Fibroblast of skin of scalp (primary cell): ENCODE measurements at regions not wholly inside any gene's neighbourhood (a gene's known extent, or its start where the extent isn't known, plus 50 kb on each side); places are given as distances from the start of the nearest gene placed in this dataset.
A peak's percentile ranks its signal among the peaks of the same experiment; 100 is the strongest.
"Not testable (repeated sequence)": the region's sequence is repeated elsewhere in the genome, so short reads cannot be mapped to it uniquely, and the experiment has no call there.

ENCODE experiments used
- DNase-seq: peaks from one replicate; pipeline ENCODE4 v3.0.0-alpha.2; 2013

DNA sequence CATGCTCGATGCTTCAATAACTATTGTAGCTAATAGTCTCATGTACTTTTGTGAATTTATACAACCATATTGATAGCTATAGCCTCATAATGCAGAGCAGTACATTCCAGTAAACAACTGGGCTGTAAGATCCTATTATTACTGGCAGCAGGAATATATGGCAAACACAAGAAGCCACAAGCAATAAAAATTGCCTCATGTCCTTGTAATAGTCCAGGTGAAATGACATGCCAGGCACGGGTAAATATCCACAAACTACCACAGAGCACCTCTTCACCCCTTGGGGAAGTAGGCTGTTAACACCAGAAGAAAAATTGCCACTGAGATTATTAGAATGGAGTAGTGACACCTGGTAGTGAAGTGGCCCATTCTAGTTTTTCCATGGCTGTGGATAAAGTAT lies 158.3 kb downstream of the MTX2 start:
- DNase-seq: no peak

DNA sequence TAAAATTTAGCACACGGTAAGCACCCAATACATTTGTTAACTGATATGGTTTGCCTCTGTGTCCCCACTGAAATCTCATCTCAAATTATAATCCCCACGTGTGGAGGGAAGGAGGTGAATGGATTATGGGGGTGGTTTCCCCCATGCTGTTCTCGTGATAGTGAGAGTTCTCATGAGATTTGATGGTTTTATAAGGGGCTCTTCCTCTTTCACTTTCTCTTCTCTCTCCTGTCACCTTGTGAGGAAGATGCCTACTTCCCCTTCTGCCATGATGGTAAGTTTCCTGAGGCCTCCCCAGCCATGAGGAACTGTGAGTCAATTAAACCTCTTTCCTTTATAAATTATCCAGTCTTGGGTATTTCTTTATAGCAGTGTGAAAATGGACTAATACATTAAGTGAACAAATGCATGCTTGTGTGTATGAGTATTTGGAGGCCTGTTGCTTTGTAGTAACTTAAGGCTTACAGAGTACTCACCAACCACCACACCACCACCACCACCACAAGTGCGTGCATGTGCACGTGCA lies 159.8 kb downstream of the MTX2 start:
- not testable (repeated sequence) for DNase-seq

DNA sequence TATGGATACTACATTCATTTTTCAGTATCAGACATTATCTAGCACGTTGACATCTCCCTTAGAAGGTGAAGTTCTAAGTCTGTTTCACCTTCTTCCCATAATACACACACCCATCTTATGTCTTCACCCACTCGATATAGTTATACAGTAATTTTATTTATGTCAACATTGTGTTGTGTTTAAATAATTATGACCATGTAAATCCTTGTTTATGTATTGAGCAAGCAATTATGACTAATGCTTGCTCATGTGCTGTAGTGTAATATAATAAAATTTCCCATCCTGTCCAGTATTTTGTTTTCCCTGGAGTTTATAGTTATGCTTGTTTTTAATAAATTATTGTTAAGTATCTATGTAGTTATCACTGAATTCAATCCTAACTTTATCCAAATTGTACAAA lies 163.2 kb downstream of the MTX2 start:
- no peak for DNase-seq

DNA sequence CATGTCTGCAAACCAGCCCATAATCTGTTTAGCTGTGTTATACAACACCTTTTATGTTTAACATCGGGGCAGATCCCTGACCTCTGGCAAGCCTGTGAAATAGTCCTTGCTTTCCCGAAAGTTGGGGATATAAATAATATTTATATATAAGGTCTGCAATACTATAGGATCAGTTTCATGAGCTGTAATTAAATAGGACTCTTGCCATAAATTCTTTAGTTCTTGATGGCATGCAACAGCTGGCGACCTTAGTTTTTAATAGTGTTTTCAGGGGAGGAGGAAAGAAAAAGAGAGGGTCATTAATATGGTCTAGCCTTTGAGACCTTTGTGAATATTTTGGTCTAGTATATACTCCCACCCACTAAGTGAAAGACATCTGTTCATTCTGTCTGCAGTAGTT lies 166.5 kb downstream of the MTX2 start:
- no peak for DNase-seq

DNA sequence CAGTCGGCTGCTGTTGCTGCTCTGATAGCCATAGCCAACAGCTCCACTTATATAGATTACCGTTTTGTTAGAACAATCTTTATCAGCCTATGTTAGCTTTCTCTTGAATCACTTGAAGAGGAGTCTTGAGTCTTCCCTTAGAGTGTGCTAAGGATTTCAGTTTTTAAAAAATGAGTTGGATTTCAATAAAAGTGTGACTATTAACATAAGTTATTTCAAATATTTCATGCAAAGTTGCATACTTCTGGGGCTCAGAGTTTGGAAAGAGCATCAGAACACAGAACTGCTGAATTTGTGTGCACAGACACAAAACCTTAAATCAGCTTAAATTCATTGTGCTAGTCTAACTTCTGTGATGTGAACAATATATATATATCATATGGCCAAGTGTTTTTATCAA lies 174.7 kb downstream of the MTX2 start:
- peak; percentile 58 for DNase-seq

DNA sequence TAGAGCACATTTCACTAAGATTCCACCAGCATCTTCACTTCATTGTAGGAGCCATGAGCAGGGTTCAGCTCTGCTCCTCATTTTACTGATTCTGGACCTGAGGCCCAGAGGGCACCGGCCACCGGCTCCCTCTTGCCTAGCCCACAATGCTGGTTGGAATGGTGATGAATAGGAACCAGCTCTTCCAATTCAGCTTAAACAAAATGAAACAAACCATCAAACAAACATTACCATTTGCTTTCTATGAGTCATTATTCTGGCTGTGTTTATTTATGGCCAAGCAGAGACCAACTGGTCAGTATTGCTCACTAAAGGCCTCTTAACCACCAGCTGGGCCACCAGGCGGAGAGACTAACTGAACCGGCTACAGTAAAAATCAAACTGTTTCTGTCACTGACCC lies 176.7 kb downstream of the MTX2 start:
- DNase-seq: peak; percentile 49

DNA sequence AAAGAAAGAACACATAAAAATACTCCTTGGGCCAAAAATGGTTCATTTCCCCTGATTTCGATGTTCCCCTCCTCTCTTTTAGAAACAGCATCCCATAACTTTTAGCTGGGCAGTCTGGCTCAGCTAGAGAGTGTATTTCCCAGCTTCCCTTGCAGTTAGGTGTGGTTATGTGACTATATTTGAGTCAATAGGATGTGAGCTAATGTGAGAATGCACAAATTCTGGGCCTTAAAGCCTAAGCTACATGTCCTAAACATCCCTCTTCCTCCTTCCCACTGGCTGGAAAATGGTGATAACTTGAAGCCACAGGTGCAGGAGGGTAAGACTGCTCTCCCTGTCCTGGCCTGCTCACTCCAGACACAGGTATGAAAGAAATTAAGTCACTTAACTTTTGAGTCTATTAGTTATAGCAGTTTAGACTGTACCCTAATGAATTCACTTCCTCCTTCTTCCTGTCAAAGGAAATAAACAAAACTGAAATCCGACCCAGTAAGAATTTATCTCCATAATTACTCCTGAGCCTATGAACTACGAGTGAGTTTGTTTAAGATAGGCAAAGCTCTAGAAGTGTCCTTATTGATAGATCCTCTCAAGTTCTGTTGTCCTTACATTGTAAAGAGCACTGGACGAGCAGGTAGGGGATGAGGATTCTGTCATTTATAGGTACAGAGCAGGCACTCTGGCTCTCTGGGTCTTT lies 177.6 kb downstream of the MTX2 start:
- no peak for DNase-seq

DNA sequence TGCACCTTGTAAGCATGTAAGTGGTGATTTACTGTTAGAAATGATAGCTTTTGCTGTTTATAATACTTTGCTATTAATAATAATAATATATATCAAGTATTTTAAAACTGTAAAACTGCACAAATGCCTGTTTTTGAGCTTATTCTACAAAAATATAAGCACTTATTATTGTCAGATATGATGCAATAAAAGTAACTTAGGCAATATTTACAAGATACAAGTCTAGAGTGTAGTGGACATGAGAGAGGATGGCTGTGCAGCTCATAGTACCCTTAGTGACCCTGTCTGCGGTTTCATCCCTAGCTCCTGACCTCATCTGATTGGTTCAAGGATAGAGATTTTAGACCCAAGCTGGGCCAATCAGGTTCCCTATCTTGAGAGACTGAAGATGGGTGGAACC lies 178.4 kb downstream of the MTX2 start:
- no peak for DNase-seq

DNA sequence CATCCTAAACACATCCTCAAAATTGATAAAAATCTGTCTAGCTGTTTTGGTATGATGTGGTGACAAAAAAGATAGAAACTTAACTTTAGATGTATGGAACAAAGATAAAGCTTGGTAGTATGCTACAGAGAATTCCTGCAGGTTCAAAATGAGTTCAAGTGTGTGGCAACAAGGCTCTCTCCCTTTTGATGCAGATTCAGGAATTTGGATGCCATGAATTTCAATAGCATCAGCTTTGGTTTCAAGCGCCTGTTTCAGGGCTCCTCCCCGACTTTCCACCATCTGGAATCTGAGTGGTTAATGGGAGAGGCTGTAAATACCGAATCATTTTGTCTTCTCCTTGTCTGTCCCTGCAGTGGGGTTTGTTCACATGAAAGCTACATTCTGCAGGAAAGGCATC lies 180.6 kb downstream of the MTX2 start:
- DNase-seq: peak; percentile 51

DNA sequence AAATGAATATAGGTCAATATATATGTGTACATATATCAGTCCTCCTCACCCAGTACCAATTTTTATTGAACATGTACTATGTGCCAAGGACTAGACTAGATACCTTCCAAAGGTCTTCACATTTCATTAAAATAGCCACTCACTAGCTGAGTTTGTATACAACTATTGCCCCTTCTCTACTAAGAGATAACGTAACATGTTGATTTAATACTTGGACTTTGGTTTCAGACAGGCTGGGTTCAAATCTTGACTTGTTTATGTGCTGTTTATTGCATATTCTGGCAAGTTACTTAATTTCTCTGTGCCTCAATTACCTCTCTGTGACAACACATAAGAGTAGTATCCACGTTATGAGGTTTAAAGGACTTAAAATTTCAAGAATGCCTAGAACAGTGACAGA lies 184.5 kb downstream of the MTX2 start:
- no peak for DNase-seq

DNA sequence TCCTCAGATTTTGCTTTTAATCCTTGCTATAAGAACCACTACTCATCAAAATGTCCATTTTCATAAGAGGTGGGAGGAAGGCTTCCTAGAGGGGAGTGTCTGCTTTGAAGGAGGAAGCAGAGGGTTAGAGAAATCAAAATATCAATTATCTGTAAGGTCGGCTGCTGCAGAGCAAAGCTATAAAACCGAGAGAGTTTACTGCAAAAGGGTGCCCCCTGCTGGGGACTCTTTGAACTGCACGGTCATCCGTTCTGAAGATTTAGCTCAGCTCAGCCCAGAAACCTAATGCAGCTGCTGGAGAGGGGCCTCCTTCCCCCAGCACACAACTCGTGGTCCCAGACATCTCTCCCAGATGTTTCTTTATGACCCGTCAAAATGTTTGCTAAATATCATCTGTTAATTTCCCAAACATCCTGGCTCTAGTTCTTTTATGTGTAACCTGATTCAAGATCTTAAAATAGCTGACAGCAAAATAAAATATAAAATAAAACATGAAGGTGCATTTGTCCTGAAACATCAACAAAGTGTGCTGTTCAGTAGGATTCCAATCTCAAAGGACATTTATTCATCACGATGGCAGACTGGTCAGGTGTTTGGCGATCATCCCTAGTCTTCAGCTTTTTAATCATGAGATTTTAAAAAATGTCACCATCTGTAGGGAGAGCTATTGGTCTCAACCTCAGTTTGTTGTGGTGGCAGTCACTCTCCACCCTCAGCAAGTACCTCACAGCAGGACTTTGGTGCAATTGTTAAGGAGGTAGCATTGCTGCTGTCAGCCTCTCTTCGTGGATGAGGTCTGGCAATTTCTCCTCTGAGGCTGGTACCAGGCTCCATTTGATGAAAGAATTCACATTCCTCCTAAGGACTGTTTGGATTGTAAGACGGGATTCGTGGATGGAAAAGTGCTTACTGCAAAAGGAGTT lies 185.9 kb downstream of the MTX2 start:
- DNase-seq: peak; percentile 75

DNA sequence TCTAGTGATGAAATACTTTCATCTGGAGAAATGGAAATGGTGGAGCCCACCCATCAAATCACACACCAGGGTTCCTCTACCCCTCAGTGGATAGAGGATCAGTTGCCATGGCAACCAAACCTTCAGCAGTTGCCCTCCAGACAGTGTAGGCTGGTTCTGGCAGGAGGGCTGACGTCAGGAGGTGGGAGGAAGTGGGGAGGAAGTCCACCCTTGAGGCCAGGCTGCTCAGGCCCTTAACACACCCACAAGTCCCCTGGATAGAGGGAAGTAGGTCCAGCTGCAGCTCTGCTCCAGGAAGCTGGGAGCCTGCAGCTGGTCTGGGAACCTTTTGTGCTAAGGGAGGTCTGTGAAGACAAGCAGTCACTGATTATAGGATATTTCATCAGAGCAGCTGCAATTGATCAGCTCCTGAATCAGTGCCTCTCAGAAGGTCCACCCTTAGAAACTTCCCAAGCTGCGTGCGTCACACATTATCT lies 186.6 kb downstream of the MTX2 start:
- DNase-seq: peak; percentile 89

DNA sequence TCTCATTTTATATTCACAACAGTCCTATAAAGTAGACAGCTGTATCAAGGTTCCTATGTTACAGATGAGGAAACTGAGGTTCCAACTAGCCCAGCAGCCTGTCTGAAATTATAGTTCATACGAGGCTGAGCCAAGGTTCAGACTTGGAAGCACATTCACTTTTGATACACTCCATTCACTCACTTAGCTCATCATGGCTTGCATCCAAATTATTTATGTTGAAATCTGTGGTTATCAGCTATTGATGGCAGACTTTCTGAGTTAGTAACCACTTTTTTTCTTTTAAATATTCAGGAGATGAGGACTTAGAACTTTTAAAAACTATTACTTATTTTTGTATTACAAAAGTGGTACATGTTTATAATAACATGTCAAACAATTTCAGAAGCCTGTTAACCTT lies 188.2 kb downstream of the MTX2 start:
- DNase-seq: peak; percentile 49

DNA sequence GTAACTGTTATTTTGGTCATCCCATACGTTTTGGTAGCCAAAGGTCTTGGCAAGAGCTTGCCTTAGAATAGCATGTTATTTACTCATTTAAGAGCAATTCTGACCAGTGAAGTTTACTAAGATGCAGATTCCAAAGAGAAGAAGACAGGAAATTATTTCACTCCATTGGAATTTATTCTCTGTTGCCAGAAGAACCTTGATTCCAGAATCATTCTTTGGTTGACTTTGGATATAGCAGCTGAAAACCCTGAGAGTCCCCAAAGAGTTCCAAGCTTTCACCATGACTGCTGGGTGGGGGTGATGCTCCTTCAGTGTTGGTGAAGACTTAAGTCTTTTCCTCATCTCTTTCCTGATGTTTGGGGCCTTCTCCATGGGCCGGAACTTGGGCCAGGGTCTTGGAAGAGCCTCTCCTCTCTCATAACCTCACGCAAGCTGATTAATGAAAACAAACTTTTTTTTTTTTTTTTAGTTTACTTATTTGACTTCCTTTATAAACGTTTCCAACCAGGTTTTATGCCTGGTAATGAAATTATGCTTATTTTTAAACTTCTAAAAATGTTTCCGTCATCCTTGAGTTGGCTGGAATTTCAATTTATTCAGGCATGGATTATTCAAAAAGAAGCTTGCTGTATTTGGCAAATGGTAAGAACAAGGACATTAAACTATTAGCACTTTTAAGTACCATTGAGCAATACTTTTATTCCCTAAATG lies 192.0 kb downstream of the MTX2 start:
- peak; percentile 88 for DNase-seq

DNA sequence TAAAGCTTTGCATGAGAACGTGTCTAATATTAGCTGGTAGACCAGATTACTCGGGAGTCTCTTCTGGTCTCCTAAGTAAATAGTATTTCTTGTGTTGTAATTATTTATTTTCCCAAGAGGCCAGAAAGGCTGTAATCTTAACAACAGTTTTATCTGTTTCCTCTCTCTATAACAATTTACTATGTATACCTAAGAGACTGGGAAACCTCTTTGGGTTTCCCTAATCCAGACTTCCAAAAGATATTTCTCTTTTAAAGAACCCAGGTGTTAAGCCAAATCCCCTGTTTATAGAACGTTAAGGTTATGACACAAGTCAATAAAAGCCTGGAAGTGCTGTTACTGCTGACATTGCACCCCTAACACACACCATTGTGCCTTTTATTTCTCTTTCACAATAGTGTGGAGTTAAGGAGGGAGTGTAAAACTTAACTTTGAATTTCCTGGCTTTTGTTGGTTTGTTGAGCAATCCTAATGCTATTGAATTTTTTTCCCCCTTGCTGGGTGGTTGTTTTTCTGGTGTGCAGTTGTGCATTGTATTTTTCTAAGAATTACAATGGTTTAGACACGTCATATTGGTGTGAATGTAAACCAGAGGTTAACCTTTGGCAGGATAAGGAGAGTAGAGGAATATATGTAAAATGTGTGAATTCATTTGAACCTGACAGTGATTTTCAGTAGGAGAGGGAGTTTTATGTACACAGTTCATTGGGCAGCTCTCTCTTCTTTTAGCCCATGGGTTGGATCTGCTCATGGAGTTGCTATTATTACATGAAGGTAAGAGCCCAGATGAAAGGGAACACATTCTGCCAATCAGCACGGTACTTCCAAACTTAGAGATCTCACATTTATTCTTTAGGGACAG lies 192.8 kb downstream of the MTX2 start:
- peak; percentile 58 for DNase-seq

DNA sequence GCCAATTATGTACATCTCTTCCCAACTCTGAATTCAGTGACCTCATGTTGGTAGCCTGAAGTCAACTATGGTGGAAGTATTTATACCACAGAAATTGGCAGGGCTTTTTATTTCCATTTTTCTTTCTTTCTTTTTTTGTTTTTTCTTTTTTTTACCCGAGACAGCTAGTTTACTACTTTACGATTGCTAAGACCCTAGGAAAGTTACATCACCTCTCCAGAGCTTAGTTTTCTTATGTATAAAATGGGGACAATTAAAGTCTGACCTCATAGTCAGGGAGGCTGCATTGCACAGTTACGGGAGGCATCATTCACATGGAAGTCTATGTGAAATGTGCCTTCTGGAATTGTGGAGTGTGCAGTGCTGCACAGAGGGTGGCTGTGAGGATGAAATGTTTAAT lies 194.3 kb downstream of the MTX2 start:
- DNase-seq: no peak

DNA sequence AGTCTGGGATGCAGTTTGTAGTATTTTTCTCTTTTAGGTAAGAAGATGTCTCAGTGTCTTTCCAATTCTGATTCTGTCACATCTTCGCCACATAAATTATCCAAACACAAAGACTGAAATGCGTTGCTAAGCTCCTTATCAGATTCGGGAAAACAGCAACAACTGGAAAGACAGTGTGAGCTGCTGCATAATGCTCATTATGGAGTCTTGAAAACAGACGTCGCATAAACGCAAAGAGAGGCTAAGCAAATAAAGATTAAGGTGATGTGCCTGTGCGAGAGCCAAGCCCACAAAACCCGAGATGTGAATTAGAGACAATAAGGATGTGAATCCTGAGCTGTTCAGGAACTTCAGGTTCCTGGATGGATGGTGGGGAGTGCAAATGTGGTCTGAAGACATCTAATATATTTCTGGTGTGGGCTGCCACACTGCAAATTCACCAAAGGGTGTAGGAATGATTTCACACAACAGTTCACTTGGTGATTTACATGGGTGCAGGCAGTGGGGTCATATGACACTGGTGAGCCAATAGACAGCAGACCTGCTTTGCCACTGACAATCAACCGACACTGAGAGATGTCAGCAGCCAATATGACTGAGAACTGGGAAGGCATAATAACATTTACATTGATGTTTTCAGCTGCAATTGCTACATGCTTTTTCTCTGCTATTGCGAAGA lies 195.8 kb downstream of the MTX2 start:
- DNase-seq: no peak

DNA sequence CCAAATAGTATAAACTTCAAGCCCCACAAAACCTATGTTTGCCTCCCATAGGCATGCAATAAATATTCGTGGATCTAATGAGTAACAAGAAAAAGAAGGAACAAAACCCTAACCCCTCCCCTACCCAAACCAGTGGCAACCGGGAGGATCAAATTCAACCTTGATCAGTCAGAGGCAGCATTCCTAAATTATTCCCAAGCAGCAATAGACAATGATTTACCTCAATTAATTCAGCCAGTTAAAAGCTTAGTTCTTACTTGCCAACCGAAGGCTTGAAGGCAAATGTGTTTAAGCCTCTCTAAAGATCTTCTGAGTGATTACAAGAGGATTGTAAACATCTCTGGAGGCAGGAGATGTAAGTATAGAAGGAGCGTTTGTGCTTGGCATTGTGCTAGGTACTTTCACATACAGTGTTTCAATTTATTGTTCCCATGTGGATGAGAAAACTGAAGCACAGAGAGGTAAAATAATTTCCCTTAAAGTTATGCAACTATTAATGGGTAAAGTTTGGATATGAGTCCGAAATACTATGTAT lies 197.7 kb downstream of the MTX2 start:
- no peak for DNase-seq

DNA sequence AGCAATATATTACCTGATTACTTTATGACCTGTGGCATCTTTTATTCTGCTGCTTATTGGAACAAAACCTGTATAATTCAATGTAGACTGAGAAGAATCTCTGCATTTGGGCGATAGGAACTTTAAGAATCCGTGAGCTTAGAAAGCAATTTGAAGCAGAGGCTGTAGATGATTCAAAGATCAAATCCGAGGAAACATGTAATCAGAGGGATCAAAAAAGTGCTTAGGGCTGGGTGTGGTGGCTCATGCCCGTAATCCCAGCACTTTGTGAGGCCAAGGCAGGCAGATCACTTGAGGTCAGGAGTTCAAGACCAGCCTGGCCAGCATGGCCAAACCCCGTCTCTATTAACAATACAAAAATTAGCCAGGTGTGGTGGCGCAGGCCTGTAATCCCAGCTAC lies 198.4 kb downstream of the MTX2 start:
- DNase-seq: no peak

DNA sequence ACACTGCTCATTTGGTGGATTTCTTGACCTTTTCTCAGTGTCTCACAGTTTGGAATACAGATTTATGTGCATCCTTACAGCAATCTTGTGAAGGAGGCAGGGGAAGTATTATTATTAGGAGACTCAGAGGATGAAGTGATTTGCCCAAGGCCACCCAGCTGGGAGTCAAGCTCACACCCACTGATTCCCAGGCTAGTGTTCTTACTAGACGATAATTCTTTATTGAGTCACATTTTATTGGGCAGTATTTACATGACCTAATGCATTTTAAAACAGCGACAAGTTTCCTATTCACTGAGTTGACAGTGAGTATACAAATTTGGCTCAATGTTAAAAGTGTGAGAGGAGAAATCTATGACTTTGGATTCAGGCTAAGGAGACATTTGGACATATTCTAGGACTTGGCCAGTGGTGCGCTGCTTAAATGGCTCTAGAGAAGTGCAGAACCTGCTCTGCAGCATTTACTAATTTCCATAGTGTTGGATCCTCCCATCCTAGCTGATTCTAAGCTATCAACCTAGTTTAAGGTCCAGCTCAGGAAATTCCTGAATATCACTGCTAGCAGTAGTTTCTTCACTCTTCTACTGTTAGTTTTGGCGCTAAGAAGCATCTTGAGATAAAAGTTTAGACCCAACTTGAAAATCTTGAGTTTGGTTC lies 199.3 kb downstream of the MTX2 start:
- DNase-seq: peak; percentile 55

DNA sequence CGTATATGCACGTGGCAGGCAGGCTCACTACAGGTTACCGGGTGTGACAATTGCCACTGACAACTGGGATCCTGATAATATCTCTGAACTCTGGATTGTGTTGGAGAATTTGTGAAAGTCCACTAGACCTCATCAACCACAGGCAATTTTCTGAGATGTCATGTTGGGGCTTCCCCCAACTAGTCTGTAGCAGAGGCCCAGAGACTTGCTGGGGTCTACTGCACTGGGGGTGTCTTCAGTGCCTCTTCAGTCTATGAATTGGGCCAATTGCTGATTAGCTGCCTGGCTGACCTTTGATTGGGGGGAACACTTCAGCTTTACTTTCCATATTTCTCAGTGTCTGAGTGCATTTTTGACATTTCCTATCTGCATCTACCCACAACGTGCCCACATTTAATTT lies 201.5 kb downstream of the MTX2 start:
- no peak for DNase-seq
